ENCODE measurements at regions not wholly inside any gene's neighbourhood (a gene's known extent, or its start where the extent isn't known, plus 50 kb on each side); places are given as distances from the start of the nearest gene placed in this dataset.
"Not testable (repeated sequence)": the region's sequence is repeated elsewhere in the genome, so short reads cannot be mapped to it uniquely, and the experiment has no call there.

GRCh38 chr3:194054016-194054415 is 81.9 kb upstream of the HES1 start:
- no peak for DNase-seq (ENCODE audit: low read depth)
- TF ChIP-seq CTCF (conservative IDR thresholded peaks at IDR 0.05; ENCODE audit: control insufficient read depth, insufficient read depth, low read depth, low read length): no peak
- H3K4me3 ChIP-seq (ENCODE audit: control insufficient read depth, low read depth, low read length): no peak overlapping the region

GRCh38 chr3:194054540-194054939 is 81.4 kb upstream of the HES1 start:
- H3K4me3 ChIP-seq (ENCODE audit: control insufficient read depth, low read depth, low read length): no peak overlapping the region
- no peak for DNase-seq (ENCODE audit: low read depth)
- no peak for TF ChIP-seq CTCF (conservative IDR thresholded peaks at IDR 0.05; ENCODE audit: control insufficient read depth, insufficient read depth, low read depth, low read length)

- DNase-seq (ENCODE audit: low read depth): no peak
- no peak for TF ChIP-seq CTCF (conservative IDR thresholded peaks at IDR 0.05; ENCODE audit: control insufficient read depth, insufficient read depth, low read depth, low read length)
- H3K4me3 ChIP-seq (ENCODE audit: control insufficient read depth, low read depth, low read length): no peak overlapping the region
Observed at GRCh38 chr3:194054961-194055360, 81.0 kb upstream of the HES1 start.

GRCh38 chr3:194056323-194056722 is 79.6 kb upstream of the HES1 start:
- DNase-seq (ENCODE audit: low read depth); H3K4me3 ChIP-seq (ENCODE audit: control insufficient read depth, low read depth, low read length): not testable (repeated sequence)

- no peak for TF ChIP-seq CTCF (conservative IDR thresholded peaks at IDR 0.05; ENCODE audit: control insufficient read depth, insufficient read depth, low read depth, low read length)
- DNase-seq (ENCODE audit: low read depth): no peak
- no peak overlapping the region for H3K4me3 ChIP-seq (ENCODE audit: control insufficient read depth, low read depth, low read length)
Observed at GRCh38 chr3:194056731-194057415, 79.1 kb upstream of the HES1 start.

GRCh38 chr3:194057570-194058188 is 78.3 kb upstream of the HES1 start:
- TF ChIP-seq CTCF (conservative IDR thresholded peaks at IDR 0.05; ENCODE audit: control insufficient read depth, insufficient read depth, low read depth, low read length): no peak
- DNase-seq (ENCODE audit: low read depth): no peak
- H3K4me3 ChIP-seq (ENCODE audit: control insufficient read depth, low read depth, low read length): no peak overlapping the region

- TF ChIP-seq CTCF (conservative IDR thresholded peaks at IDR 0.05; ENCODE audit: control insufficient read depth, insufficient read depth, low read depth, low read length): no peak
- no peak overlapping the region for H3K4me3 ChIP-seq (ENCODE audit: control insufficient read depth, low read depth, low read length)
- DNase-seq (ENCODE audit: low read depth): peak; percentile 41
Observed at GRCh38 chr3:194058189-194058571, 77.8 kb upstream of the HES1 start.

All from fibroblast of mammary gland (primary cell).